Activated CD8-positive, alpha-beta memory T cell treated with anti-CD3 and anti-CD28 coated beads, Interleukin-2, amount 10 ng/mL, durations not matched to agents 7 days and 5 days (primary cell): ENCODE measurements at regions not wholly inside any gene's neighbourhood (a gene's known extent, or its start where the extent isn't known, plus 50 kb on each side); places are given as distances from the start of the nearest gene placed in this dataset.

Experiments used
- ATAC-seq: fragments of 150-1000 bp; cut with Tn5 transposase; one replicate; pipeline ENCODE4 v1.10.0; 2021; ENCODE audit warnings: moderate library complexity
- CTCF ChIA-PET: fragments of 350-600 bp; sonication (Branson Sonifier 250); formaldehyde crosslinking; loops from one replicate; lab custom pipeline; 2021; ENCODE audit warnings: antibody characterized with exemption; lab: Charles Lee
- DNase-seq: peaks from one replicate; pipeline ENCODE4 v3.0.0-alpha.2; 2020
- H3K27ac Mint-ChIP-seq: one replicate; pipeline ENCODE4 v1.8.0; 2021; ENCODE audit warnings: mild to moderate bottlenecking, mixed read lengths
- H3K27me3 Mint-ChIP-seq: one replicate; pipeline ENCODE4 v1.8.0; 2021; ENCODE audit warnings: mixed read lengths
- H3K36me3 Mint-ChIP-seq: one replicate; pipeline ENCODE4 v1.8.0; 2021; ENCODE audit warnings: mild to moderate bottlenecking, mixed read lengths
- H3K4me1 Mint-ChIP-seq: one replicate; pipeline ENCODE4 v1.8.0; 2021; ENCODE audit warnings: mixed read lengths
- H3K4me3 Mint-ChIP-seq: one replicate; pipeline ENCODE4 v1.8.0; 2021; ENCODE audit warnings: mild to moderate bottlenecking, moderate library complexity, mixed read lengths
- H3K9me3 Mint-ChIP-seq: one replicate; pipeline ENCODE4 v1.8.0; 2022; ENCODE audit warnings: low read depth, mixed read lengths

- no peaks in the 10 kb centered on the region for H3K4me1 Mint-ChIP-seq
- no peaks in the 10 kb centered on the region for H3K36me3 Mint-ChIP-seq
- DNase-seq (no peak), ATAC-seq (no peak)
- no peaks in the 10 kb centered on the region for H3K27me3 Mint-ChIP-seq
- no peaks in the 10 kb centered on the region for H3K9me3 Mint-ChIP-seq
- H3K27ac Mint-ChIP-seq: no peak overlapping the region
- H3K4me3 Mint-ChIP-seq: no peak overlapping the region
- CTCF ChIA-PET: no interaction called here
Observed at GRCh38 chr2:103982691-103983090, 871.2 kb upstream of the POU3F3 start.

- H3K27me3 Mint-ChIP-seq: no peaks in the 10 kb centered on the region
- no peak for DNase-seq
- H3K4me3 Mint-ChIP-seq: no peak overlapping the region
- no peaks in the 10 kb centered on the region for H3K4me1 Mint-ChIP-seq
- CTCF ChIA-PET: no interaction called here
- peaks cover 4% of the 10 kb centered on the region for H3K9me3 Mint-ChIP-seq
- ATAC-seq: no peak
- no peak overlapping the region for H3K27ac Mint-ChIP-seq
- H3K36me3 Mint-ChIP-seq: no peaks in the 10 kb centered on the region
Observed at GRCh38 chr2:103986001-103986400, 867.9 kb upstream of the POU3F3 start.

- no peak overlapping the region for H3K4me3 Mint-ChIP-seq
- H3K36me3 Mint-ChIP-seq: no peaks in the 10 kb centered on the region
- no peak for ATAC-seq
- no peaks in the 10 kb centered on the region for H3K27me3 Mint-ChIP-seq
- CTCF ChIA-PET: no interaction called here
- H3K9me3 Mint-ChIP-seq: peaks cover 6% of the 10 kb centered on the region
- no peak overlapping the region for H3K27ac Mint-ChIP-seq
- no peak for DNase-seq
- no peaks in the 10 kb centered on the region for H3K4me1 Mint-ChIP-seq
Observed at GRCh38 chr2:103991591-103991990, 862.3 kb upstream of the POU3F3 start.

DNA sequence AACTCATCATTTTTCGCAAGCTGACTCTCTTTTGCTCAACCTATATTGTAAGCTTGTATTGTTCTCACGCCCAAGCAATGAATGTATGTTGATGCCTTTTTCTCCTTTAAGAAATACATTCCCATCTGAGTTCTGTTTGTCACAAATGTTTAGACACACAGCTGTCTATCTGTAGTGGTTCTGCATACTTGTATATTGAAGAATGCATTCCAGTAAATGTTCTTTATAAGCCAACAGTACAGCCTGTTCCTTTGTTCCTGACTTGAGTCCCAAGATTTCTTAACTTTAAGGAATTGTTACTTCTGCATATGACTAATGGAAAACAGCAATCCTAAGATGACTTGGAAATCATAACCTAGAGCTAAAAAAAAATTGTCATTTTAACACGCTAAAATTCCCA is 849.1 kb upstream of the POU3F3 start:
- no peaks in the 10 kb centered on the region for H3K27me3 Mint-ChIP-seq
- H3K36me3 Mint-ChIP-seq: no peaks in the 10 kb centered on the region
- H3K27ac Mint-ChIP-seq: no peak overlapping the region
- DNase-seq (no peak), ATAC-seq (no peak)
- H3K9me3 Mint-ChIP-seq: peaks cover 10% of the 10 kb centered on the region
- H3K4me1 Mint-ChIP-seq: no peaks in the 10 kb centered on the region
- no peak overlapping the region for H3K4me3 Mint-ChIP-seq
- CTCF ChIA-PET: no interaction called here

DNA sequence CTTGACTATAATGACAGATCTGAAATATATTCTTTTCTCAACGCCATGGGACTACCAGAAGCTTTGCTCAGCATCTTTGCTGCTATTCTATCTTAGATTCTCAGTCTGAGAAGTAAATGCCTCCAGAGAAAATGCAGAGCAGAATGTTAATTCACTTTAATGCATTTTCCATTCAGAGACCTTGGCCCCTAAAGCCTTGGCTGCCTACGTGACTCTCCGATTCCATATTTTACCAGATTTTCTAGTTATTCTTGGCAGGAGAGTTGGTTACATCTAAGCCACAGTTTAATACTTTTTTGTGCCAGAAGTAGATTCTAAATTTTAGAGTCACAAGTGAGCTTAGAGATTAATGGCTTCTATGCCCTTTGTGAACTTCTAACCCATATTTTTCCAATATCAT is 837.1 kb upstream of the POU3F3 start:
- Mint-ChIP-seq H3K27ac (no peak overlapping the region), H3K36me3 (no peaks in the 10 kb centered on the region), H3K9me3 (peaks cover 21% of the 10 kb centered on the region), H3K27me3 (no peaks in the 10 kb centered on the region), H3K4me3 (no peak overlapping the region), H3K4me1 (no peaks in the 10 kb centered on the region)
- ATAC-seq (no peak), DNase-seq (no peak)
- CTCF ChIA-PET: no interaction called here

GRCh38 chr2:104023306-104023705 is 830.6 kb upstream of the POU3F3 start:
- CTCF ChIA-PET: no interaction called here
- no peaks in the 10 kb centered on the region for H3K27me3 Mint-ChIP-seq
- H3K27ac Mint-ChIP-seq: no peak overlapping the region
- H3K4me3 Mint-ChIP-seq: no peak overlapping the region
- DNase-seq (no peak), ATAC-seq (no peak)
- no peaks in the 10 kb centered on the region for H3K4me1 Mint-ChIP-seq
- H3K36me3 Mint-ChIP-seq: no peaks in the 10 kb centered on the region
- H3K9me3 Mint-ChIP-seq: peaks cover 12% of the 10 kb centered on the region

- Mint-ChIP-seq H3K27ac (no peak overlapping the region), H3K4me1 (no peaks in the 10 kb centered on the region), H3K27me3 (no peaks in the 10 kb centered on the region), H3K36me3 (no peaks in the 10 kb centered on the region), H3K9me3 (peaks cover 10% of the 10 kb centered on the region), H3K4me3 (no peak overlapping the region)
- DNase-seq (no peak), ATAC-seq (no peak)
- CTCF ChIA-PET: no interaction called here
Observed at GRCh38 chr2:104023765-104024164, 830.1 kb upstream of the POU3F3 start.

- peaks cover 9% of the 10 kb centered on the region for H3K9me3 Mint-ChIP-seq
- DNase-seq: no peak
- H3K36me3 Mint-ChIP-seq: no peaks in the 10 kb centered on the region
- H3K27me3 Mint-ChIP-seq: no peaks in the 10 kb centered on the region
- CTCF ChIA-PET: no interaction called here
- no peak for ATAC-seq
- H3K27ac Mint-ChIP-seq: no peak overlapping the region
- no peak overlapping the region for H3K4me3 Mint-ChIP-seq
- no peaks in the 10 kb centered on the region for H3K4me1 Mint-ChIP-seq
Observed at GRCh38 chr2:104025295-104025694, 828.6 kb upstream of the POU3F3 start.

GRCh38 chr2:104026725-104027124 is 827.2 kb upstream of the POU3F3 start:
- Mint-ChIP-seq H3K9me3 (peaks cover 5% of the 10 kb centered on the region), H3K4me1 (no peaks in the 10 kb centered on the region), H3K4me3 (no peak overlapping the region), H3K27me3 (no peaks in the 10 kb centered on the region), H3K27ac (no peak overlapping the region), H3K36me3 (no peaks in the 10 kb centered on the region)
- ATAC-seq (no peak), DNase-seq (no peak)
- CTCF ChIA-PET: no interaction called here

DNA sequence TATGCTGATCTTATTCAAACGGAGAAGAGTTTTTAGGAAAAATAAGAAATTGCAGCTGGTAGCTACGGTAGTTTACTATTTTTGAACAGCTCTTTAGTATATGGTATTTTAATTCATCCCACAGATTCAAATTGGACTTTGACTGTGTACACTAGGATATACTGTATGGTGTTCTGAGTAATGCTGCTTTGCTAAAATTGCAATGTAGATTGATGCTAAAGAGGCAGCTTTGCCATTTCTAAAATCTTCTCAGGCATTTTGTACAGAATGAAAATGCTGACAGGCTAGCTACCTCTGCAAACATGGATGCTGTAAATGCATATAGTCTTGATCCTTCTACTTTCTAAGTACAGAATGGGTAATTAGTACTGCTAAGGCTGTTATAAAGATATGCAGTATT is 826.6 kb upstream of the POU3F3 start:
- Mint-ChIP-seq H3K4me3 (no peak overlapping the region), H3K36me3 (no peaks in the 10 kb centered on the region), H3K4me1 (no peaks in the 10 kb centered on the region), H3K27ac (no peak overlapping the region), H3K9me3 (peaks cover 6% of the 10 kb centered on the region), H3K27me3 (no peaks in the 10 kb centered on the region)
- DNase-seq (no peak), ATAC-seq (no peak)
- CTCF ChIA-PET: no interaction called here

DNA sequence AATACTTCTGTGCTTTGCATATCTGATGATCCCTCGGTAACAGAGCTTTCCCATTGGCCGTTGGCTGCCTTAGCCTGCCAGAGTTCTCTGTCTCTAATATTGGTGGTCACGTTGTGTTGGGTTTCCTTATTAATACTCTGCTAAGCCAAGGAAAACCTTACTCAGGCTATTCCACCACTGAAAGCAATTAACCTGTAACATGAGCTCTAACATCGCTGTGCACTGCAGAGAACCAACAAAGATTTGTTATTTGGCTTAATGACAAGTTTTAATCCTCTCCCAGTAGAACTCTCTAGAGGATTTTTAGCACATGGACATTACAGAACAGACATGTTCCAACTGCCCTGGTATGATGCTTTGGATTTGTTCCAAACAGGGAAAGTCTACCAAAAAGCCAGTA is 825.9 kb upstream of the POU3F3 start:
- Mint-ChIP-seq H3K36me3 (no peaks in the 10 kb centered on the region), H3K4me1 (no peaks in the 10 kb centered on the region), H3K4me3 (no peak overlapping the region), H3K27me3 (no peaks in the 10 kb centered on the region), H3K27ac (no peak overlapping the region), H3K9me3 (peaks cover 6% of the 10 kb centered on the region)
- CTCF ChIA-PET: no interaction called here
- ATAC-seq: no peak
- DNase-seq: no peak

DNA sequence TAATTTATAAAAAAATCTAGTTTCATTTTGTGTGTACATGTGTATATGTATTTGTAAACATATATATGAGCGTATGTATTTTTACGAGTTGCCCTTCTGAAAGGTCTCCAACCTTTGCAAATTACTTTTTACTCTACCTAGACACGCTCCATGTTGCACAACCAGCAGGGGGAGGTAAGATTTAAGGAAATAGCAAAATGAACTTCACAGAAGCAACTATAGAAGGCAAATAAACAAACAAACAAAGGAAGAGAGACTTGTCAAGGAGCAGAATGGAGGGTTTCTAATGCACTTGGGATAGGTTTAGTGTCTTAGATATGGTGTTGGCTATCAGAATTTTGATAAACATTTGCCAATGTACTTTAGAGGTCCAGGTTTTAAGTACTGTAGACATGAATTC is 820.5 kb upstream of the POU3F3 start:
- ATAC-seq (no peak), DNase-seq (no peak)
- Mint-ChIP-seq H3K4me1 (no peaks in the 10 kb centered on the region), H3K4me3 (no peak overlapping the region), H3K9me3 (peaks cover 12% of the 10 kb centered on the region), H3K27ac (no peak overlapping the region), H3K36me3 (no peaks in the 10 kb centered on the region), H3K27me3 (no peaks in the 10 kb centered on the region)
- CTCF ChIA-PET: no interaction called here

- Mint-ChIP-seq H3K36me3 (no peaks in the 10 kb centered on the region), H3K4me3 (no peak overlapping the region), H3K27ac (no peak overlapping the region), H3K9me3 (peaks cover 5% of the 10 kb centered on the region), H3K27me3 (no peaks in the 10 kb centered on the region), H3K4me1 (no peaks in the 10 kb centered on the region)
- ATAC-seq: no peak
- no peak for DNase-seq
- CTCF ChIA-PET: no interaction called here
Observed at GRCh38 chr2:104040771-104041170, 813.1 kb upstream of the POU3F3 start.

GRCh38 chr2:104041351-104041750 is 812.6 kb upstream of the POU3F3 start:
- H3K27ac Mint-ChIP-seq: no peak overlapping the region
- H3K4me3 Mint-ChIP-seq: no peak overlapping the region
- no peaks in the 10 kb centered on the region for H3K27me3 Mint-ChIP-seq
- peaks cover 5% of the 10 kb centered on the region for H3K9me3 Mint-ChIP-seq
- ATAC-seq: no peak
- no peaks in the 10 kb centered on the region for H3K36me3 Mint-ChIP-seq
- no peaks in the 10 kb centered on the region for H3K4me1 Mint-ChIP-seq
- CTCF ChIA-PET: no interaction called here
- DNase-seq: no peak

DNA sequence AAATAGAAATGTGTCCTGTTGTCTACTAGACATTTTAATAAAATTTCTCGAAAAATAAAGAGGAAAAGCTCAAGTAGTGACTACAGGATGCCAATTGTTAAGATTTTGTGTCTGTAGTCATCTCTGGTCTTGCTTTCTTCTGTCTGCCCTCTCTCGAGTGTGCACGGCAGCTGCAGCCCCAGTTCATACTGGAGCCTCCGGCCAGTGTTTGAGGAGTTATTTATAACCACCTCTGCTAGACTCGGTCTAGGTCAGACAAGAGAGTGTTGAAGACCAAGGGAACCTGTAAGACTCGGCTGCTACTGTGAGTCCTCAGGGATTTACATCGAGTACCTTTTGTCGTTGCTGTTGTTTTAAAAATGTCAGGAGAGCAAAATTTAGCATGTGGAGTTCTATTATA is 810.1 kb upstream of the POU3F3 start:
- Mint-ChIP-seq H3K4me3 (no peak overlapping the region), H3K36me3 (no peaks in the 10 kb centered on the region), H3K4me1 (no peaks in the 10 kb centered on the region), H3K9me3 (peaks cover 5% of the 10 kb centered on the region), H3K27ac (no peak overlapping the region), H3K27me3 (no peaks in the 10 kb centered on the region)
- DNase-seq (no peak), ATAC-seq (no peak)
- CTCF ChIA-PET: no interaction called here
